ENCODE measurements at regions not wholly inside any gene's neighbourhood (a gene's known extent, or its start where the extent isn't known, plus 50 kb on each side); places are given as distances from the start of the nearest gene placed in this dataset.

GRCh38 chr12:27187697-27188096 lies 56.4 kb upstream of the STK38L start:
- Histone ChIP-seq H3K4me3 (ENCODE audit: low read depth, low read length, poor library complexity, severe bottlenecking) (no peak overlapping the region), H3K9me3 (ENCODE audit: low read depth, low read length, poor library complexity, severe bottlenecking) (no peaks in the 10 kb centered on the region), H3K36me3 (ENCODE audit: insufficient read depth, low read length, poor library complexity, severe bottlenecking) (no peaks in the 10 kb centered on the region), H3K4me1 (ENCODE audit: insufficient read depth, low read length, poor library complexity, severe bottlenecking) (no peaks in the 10 kb centered on the region), H3K27ac (ENCODE audit: low read depth, low read length, poor library complexity, severe bottlenecking) (no peak overlapping the region), H3K27me3 (replicated peaks; ENCODE audit: insufficient read depth, low read depth, low read length, poor library complexity) (no peaks in the 10 kb centered on the region)
- no peak for DNase-seq (ENCODE audit: low spot score)
- intact Hi-C loops (cut with micrococcal nuclease; ENCODE audit: unreplicated experiment), result no loop called here
- CTCF ChIA-PET, result no interaction called here
- no TSS peak for BruUV-seq (replicated peaks)
- TF ChIP-seq, protein P1, sequence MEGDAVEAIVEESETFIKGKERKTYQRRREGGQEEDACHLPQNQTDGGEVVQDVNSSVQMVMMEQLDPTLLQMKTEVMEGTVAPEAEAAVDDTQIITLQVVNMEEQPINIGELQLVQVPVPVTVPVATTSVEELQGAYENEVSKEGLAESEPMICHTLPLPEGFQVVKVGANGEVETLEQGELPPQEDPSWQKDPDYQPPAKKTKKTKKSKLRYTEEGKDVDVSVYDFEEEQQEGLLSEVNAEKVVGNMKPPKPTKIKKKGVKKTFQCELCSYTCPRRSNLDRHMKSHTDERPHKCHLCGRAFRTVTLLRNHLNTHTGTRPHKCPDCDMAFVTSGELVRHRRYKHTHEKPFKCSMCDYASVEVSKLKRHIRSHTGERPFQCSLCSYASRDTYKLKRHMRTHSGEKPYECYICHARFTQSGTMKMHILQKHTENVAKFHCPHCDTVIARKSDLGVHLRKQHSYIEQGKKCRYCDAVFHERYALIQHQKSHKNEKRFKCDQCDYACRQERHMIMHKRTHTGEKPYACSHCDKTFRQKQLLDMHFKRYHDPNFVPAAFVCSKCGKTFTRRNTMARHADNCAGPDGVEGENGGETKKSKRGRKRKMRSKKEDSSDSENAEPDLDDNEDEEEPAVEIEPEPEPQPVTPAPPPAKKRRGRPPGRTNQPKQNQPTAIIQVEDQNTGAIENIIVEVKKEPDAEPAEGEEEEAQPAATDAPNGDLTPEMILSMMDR (conservative IDR thresholded peaks at IDR 0.05; ENCODE audit: low read depth, low read length), result no peak
- TF ChIP-seq EZH2 (IDR thresholded peaks at IDR 0.05; ENCODE audit: borderline replicate concordance, low read depth, low read length, poor library complexity, severe bottlenecking), result no peak
- POLR2A ChIA-PET (ENCODE audit: low non-redundant PET), result no interaction called here

DNA sequence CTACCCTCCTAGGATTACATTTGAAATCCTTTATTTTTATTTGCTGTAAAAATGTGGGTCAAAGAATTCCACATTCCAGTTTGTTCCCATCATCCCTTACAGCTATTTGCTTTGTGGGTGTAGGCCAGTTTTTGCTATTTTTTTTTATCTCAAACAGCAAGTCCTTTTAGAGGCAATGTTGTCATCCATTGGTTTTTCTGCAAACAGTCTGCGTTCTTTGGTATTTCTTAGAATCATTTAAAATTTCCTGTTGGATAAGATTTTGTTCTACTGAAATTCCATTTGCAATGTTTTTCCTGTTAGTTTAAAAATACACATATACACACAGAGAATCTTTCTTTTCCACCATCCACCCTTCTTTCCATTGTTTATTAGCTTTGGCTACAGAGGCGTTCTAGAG lies 53.3 kb upstream of the STK38L start:
- no TSS peak for BruUV-seq (replicated peaks)
- H3K27ac ChIP-seq (ENCODE audit: low read depth, low read length, poor library complexity, severe bottlenecking), result no peak overlapping the region
- H3K36me3 ChIP-seq (ENCODE audit: insufficient read depth, low read length, poor library complexity, severe bottlenecking), result no peaks in the 10 kb centered on the region
- H3K9me3 ChIP-seq (ENCODE audit: low read depth, low read length, poor library complexity, severe bottlenecking), result no peaks in the 10 kb centered on the region
- no peak overlapping the region for H3K4me3 ChIP-seq (ENCODE audit: low read depth, low read length, poor library complexity, severe bottlenecking)
- ChIA-PET CTCF (no interaction called here), POLR2A (ENCODE audit: low non-redundant PET) (interaction anchor here (0.6 kb wide), 1 partner anchor 25 kb away, joined by 3 read pairs; no protein-coding TSS in a partner anchor)
- H3K27me3 ChIP-seq (replicated peaks; ENCODE audit: insufficient read depth, low read depth, low read length, poor library complexity), result no peaks in the 10 kb centered on the region
- intact Hi-C loops (cut with micrococcal nuclease; ENCODE audit: unreplicated experiment), result no loop called here
- no peak for TF ChIP-seq EZH2 (IDR thresholded peaks at IDR 0.05; ENCODE audit: borderline replicate concordance, low read depth, low read length, poor library complexity, severe bottlenecking)
- TF ChIP-seq, protein P1 (conservative IDR thresholded peaks at IDR 0.05; ENCODE audit: low read depth, low read length), result no peak
- no peak for DNase-seq (ENCODE audit: low spot score)
- no peaks in the 10 kb centered on the region for H3K4me1 ChIP-seq (ENCODE audit: insufficient read depth, low read length, poor library complexity, severe bottlenecking)

- no peak for TF ChIP-seq EZH2 (IDR thresholded peaks at IDR 0.05; ENCODE audit: borderline replicate concordance, low read depth, low read length, poor library complexity, severe bottlenecking)
- TF ChIP-seq, protein P1 (conservative IDR thresholded peaks at IDR 0.05; ENCODE audit: low read depth, low read length), result no peak
- ChIA-PET CTCF (no interaction called here), POLR2A (ENCODE audit: low non-redundant PET) (no interaction called here)
- BruUV-seq (replicated peaks), result no TSS peak
- no peaks in the 10 kb centered on the region for H3K27me3 ChIP-seq (replicated peaks; ENCODE audit: insufficient read depth, low read depth, low read length, poor library complexity)
- no peak for DNase-seq (ENCODE audit: low spot score)
- intact Hi-C loops (cut with micrococcal nuclease; ENCODE audit: unreplicated experiment), result no loop called here
- no peak overlapping the region for H3K27ac ChIP-seq (ENCODE audit: low read depth, low read length, poor library complexity, severe bottlenecking)
- no peaks in the 10 kb centered on the region for H3K9me3 ChIP-seq (ENCODE audit: low read depth, low read length, poor library complexity, severe bottlenecking)
- no peaks in the 10 kb centered on the region for H3K36me3 ChIP-seq (ENCODE audit: insufficient read depth, low read length, poor library complexity, severe bottlenecking)
- H3K4me1 ChIP-seq (ENCODE audit: insufficient read depth, low read length, poor library complexity, severe bottlenecking), result no peaks in the 10 kb centered on the region
- H3K4me3 ChIP-seq (ENCODE audit: low read depth, low read length, poor library complexity, severe bottlenecking), result no peak overlapping the region
Observed at GRCh38 chr12:27191531-27191930, 52.6 kb upstream of the STK38L start.

Measured in A673 (cell line).